Kidney tubule cell (primary cell): ENCODE measurements at regions not wholly inside any gene's neighbourhood (a gene's known extent, or its start where the extent isn't known, plus 50 kb on each side); places are given as distances from the start of the nearest gene placed in this dataset.

Source experiments
- DNase-seq: peaks from one replicate; pipeline ENCODE4 v3.0.0-alpha.2; 2018; ENCODE audit warnings: low spot score

GRCh38 chr6:37105148-37106050 lies 64.6 kb upstream of the PIM1 start:
- no peak for DNase-seq

- no peak for DNase-seq
These were observed 63.9 kb upstream of the PIM1 start for GRCh38 chr6:37106051-37106363.

DNA sequence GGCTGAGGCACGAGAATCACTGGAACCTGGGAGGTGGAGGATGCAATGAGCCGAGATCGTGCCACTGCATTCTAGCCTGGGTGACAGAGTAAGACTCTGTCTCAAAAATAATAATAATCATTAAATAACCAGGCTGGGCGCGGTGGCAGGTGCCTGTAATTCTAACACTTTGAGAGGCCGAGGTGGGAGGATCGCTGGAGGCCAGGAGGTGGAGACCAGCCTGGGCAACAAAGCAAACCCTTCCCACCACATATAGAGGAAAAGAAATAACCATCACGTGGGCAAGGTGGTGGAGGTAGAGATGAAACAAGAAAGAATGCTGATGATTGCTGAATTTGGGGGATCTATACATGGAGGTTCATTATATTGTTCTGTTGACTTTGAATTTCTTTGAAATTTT lies 63.4 kb upstream of the PIM1 start:
- no peak for DNase-seq

GRCh38 chr6:37106982-37107491 lies 62.9 kb upstream of the PIM1 start:
- DNase-seq: no peak

DNA sequence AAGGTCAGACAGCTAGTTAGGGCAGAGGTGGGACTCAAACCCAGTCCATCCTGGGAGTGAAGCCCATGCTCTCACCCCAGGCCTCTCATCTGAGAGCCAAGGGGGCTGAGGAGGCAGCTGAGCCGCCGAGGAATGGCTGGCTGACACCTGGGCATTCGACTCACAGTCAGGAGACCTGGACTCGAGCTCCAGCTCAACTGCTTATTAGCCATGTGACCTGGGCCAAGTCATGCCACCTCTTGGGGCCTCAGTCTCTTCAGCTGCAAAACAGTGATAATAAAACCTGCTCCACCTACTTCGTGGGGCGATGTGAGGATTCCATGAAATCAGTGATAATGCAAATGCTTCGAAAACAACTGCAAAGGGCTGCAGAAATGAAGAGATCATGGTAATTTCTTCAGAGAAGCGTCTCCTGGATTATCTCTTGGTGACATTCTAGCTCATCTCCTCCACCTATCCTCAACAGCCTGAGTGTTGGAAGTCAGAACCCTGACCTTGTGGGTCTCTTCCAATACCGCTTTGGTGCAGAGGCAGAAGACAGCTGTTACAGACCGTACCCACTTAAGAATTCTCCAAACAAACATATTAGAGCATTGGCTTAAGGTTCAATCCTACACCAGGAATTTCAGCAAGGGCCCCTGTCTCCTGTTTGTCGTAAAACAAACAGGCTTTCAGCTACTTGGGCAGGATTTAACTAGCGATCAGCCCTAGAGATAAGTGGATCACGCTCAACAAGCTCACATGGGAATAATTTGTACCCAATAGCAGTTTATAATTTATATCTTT lies 60.0 kb upstream of the PIM1 start:
- no peak for DNase-seq

DNA sequence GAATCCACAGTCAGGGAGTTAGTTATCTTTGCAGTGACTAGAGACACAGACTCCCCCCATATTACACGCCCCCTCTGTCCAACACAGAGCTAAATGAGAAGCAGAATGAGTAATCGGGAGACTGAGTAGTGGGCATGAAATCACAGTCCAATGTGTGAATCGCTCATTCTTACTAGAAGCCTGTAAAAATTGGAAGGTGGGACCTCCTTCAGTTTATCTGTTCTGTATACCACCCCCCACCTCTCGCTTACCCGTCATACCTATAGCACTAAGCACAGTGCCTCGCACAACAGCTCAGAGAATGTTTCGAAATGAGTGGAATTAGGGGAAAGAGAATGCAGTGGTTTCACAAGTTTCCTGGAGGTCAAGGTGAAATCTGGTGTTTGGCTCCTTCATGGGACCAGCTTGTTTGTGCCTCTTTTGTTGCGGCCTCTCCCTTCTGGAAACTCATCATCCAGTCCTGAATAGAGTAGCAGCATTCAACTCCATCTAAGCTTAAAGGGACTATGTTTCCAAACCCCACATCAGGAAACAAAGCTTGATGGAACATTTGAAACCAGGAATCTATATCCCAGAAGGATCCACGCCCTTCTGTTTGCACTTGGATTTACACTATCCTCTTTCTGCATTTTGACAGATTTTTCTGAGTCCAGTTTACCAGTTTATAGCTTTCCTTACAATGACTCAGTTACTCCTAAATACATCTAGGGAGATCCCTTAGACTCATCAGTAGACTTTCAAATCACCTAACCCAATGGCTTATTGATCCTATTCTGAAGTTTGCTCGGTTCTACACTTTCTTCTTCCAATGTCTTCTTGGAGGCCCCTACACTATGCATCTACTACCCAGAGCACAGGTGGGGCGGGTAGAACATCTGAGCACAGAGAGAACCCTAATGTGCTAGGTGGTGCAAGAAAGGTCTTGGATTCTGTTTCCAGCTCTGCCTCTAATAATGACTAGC lies 59.2 kb upstream of the PIM1 start:
- DNase-seq: no peak

GRCh38 chr6:37113976-37114375 lies 56.0 kb upstream of the PIM1 start:
- DNase-seq: no peak

GRCh38 chr6:37114612-37115011 lies 55.3 kb upstream of the PIM1 start:
- no peak for DNase-seq

GRCh38 chr6:37115236-37115895 lies 54.6 kb upstream of the PIM1 start:
- no peak for DNase-seq

GRCh38 chr6:37116326-37116725 lies 53.6 kb upstream of the PIM1 start:
- no peak for DNase-seq

GRCh38 chr6:37119387-37119886 lies 50.5 kb upstream of the PIM1 start:
- DNase-seq: no peak
